Keratinocyte (primary cell): ENCODE measurements at regions not wholly inside any gene's neighbourhood (a gene's known extent, or its start where the extent isn't known, plus 50 kb on each side); places are given as distances from the start of the nearest gene placed in this dataset.

Experiments
- CTCF ChIP-seq, 3 experiments: IDR thresholded peaks in 1 of 3; conservative IDR thresholded peaks in 1 of 3; optimal IDR thresholded peaks in 1 of 3; 2 replicates in 2 of 3; 3 replicates in 1 of 3; pipeline versions ENCODE3 to v1.5.1; 2011; ENCODE audit warnings: low read length in 3 of 3, mild to moderate bottlenecking in 3 of 3, moderate library complexity in 2 of 3, control low read depth in 1 of 3, inconsistent platforms in 1 of 3; ENCODE audit not compliant: insufficient read depth in 2 of 3; ENCODE audit errors: extremely low read depth in 1 of 3
- EZH2 ChIP-seq: IDR thresholded peaks from one replicate; pipeline ENCODE4 v1.6.1; 2012; ENCODE audit warnings: inconsistent platforms, mild to moderate bottlenecking, low read length, moderate library complexity

GRCh38 chrX:74104356-74105015, 199.5 kb upstream of the ZCCHC13 start:
- no peak for TF ChIP-seq CTCF (optimal IDR thresholded peaks at IDR 0.05 in 1 of 3, IDR thresholded peaks at IDR 0.05 in 1 of 3, conservative IDR thresholded peaks at IDR 0.05 in 1 of 3; ENCODE audit: extremely low read depth in 1 of 3, insufficient read depth in 2 of 3, low read length in 3 of 3)
- no peak for TF ChIP-seq EZH2
